GM04504 (cell line): ENCODE measurements at regions not wholly inside any gene's neighbourhood (a gene's known extent, or its start where the extent isn't known, plus 50 kb on each side); places are given as distances from the start of the nearest gene placed in this dataset.

ENCODE experiments used
- DNase-seq: peaks from one replicate; pipeline ENCODE4 v3.0.0-alpha.2; 2012; ENCODE audit warnings: low read depth

DNA sequence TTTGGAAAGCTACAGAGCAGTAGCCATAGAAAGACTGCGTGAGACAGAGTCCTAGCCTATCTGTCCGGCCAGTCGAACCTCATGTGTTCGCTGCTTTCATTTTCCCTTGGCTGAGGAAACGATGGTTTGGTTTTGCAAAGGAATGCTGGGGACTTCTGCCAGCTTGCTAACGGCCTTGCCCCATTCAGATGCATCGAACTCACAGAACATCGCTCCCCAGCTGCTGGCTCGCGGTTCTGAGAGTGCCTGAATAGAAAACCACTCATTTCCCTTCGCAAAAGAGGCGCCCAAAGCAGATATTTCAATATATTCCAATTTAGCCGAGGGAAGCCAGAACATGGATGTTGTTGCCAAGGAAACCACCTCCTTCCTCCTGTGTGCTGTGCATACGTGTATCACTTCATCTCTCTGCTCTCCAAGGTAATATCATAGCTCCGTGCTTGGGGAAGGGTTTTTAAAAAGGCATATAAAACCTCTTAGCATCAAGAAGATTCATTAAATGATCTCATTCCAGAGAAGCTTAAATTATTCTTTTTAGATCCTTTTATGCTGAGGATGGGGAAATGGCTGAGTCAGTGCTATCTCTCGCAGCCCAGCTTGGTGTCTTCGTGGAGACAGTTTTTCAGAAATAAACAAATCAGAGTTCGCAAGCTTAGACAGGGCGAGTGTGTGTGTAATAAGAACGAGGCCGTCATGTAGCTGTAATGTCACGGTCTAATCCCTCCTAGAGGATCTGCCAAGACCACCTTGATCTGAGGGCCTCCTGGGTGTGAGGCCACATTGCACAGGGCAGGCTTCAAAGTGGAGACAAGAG lies 215.2 kb downstream of the RPS24 start:
- DNase-seq = peak; percentile 90

DNA sequence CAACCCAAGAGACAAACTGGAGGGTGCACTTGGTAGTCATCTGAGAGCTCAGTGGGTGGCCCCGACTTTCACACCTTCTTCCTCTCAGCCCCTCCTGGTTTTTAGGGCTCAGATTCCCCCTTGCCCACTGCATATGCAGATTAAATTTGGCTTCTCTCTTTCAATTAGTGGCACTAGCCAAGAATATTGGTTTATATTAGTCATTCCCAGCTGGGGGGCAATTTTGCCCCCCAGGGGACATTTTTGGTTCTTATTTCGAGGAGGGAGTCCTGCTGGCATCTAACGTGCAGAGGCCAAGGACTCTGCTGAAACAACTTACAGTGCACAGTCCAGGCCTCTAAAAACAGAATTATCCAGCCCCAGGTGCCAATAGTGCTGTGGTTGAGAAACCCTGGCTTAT lies 216.0 kb downstream of the RPS24 start:
- no peak for DNase-seq

DNA sequence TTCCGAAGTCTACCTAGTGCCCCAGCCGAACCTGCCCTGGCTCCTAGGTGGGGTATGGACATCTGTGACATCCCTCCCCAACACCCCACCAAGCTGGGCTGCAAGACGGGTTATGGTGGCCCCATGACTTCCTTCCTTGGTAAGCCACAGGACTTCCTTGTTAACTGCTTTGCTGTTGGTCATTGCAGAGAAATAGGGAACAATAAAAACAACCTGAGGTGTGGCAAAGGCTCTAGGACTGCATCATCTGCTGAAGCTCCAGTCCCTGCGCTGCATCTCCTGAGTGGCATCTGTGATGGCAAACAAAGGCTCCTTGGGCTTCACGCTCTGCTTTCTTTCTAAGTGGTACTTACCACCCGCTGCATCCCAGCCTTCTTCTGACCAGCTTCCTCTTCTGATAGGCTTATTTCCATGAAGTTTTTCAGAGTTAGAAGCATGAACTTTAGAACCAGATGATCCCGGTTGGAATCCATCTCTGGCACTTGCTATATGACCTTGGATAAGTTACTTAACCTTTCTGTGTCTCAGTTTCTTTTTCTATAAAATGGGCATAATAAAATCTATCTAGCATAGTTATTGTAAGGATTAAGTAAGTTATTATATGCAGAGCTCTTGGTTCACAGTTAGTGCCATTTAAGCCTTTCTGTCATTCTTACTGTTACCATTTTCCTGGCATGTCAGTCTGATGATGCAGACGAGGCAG lies 216.8 kb downstream of the RPS24 start:
- DNase-seq = no peak

DNA sequence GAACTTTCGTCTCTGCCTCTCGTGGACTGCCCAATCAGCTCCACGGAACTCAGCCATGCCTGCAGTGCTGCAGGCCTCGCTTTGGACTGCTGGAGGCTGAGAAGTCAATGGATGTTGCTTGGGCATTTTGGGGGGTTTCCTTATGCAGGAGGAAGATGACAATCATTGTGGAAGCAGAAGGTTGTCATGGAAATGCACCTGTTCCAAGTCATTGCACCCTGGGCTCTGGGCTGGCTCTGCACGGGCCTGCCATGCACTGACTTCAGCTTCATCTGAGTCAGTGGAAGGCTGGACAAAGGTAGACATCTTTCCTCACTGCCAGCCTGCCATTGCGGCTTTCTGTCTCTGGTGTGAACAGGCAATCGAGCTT lies 217.3 kb downstream of the RPS24 start:
- DNase-seq = no peak

DNA sequence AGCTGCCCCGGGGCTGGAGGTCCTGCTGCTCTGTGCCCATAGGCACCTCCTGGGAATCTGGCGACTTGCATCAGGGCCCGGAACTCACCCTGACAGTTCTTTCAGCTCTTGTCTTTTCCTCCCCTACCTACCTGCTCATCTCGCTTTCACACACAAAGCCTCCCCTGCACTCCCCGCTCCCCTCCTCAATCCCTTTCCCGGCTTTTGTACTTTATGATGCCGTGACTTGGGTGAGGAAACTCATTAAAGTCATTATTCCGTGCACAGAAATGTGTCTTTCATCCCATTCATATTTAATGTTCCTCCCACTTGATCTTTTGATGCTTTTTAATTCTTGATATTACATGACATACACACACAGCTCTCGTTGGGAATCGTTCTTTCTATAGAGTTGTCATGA lies 218.6 kb downstream of the RPS24 start:
- no peak for DNase-seq

DNA sequence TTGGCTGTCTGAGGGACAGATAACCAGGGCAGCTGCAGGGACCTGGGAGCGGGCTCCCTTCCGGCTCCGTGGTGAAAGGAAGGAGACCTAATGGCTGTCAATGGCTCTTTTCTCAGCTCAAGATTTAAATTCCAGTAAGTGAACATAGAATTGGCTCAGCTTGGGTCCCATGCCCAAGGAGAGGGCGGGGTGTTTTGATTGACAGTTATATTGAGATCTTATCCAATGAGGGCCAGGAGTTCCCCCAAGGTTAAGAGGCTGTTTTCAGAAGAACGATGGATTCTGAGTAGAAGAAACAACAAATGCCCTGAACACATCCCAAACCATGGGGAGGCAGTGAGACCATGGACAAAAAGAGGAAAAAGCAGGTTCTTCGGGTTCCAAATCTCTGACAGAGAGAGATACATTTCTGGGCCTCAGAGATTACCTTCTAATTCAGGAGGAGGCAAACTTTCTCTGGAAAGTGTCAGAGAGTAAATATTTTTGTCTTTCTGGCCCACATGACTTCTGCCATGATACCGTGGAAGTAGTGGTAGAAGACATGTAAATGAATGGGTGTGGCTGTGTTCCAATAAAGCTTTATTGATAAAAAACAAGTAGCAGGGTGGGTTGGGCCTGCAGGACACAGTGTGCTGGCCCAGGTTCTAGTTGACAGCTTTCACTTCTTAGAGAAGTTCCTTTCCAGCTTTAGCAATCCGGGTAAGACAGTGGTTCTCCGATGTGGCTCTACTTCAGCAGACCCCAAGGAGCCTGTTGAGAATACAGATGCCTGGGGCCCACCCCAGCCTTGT lies 219.6 kb downstream of the RPS24 start:
- DNase-seq = no peak

DNA sequence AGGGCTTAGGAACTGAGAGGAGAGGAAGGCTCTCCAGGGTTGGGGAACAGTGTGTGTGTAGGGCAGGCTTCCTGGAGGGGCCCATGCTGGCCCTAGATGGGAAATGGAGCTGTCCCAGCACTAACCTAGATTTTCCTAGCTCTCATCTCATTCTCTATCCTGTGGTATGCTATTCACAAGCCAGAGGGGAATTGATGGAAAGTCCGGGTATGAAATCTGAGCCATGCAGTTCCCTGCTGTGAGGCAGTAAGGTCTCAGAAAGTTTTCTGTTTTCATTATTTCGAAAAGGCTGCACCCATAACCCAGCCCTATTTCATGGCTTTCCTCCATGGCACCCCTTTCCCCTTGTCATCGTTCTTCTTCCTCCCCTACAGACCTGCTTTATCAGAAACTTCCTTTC lies 220.3 kb downstream of the RPS24 start:
- DNase-seq = no peak

DNA sequence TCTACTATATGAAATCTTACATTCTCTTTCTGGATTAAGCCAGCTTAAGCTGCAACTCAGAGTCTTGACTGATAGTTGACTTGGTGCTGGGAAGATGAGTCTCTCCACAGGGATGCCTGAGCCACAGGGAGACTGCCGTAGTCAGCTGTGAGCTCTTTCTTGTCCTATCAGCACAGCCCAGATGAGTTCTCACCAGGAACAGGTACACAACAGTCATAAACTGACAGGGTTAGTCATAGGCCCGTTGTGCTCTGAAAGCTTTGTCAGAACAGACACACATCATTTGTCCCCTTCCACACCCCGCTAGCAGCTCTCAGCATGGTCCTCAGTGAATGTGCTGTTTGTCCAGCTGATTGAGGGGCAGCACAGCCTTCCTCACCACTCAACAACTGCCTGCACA lies 221.6 kb downstream of the RPS24 start:
- no peak for DNase-seq

DNA sequence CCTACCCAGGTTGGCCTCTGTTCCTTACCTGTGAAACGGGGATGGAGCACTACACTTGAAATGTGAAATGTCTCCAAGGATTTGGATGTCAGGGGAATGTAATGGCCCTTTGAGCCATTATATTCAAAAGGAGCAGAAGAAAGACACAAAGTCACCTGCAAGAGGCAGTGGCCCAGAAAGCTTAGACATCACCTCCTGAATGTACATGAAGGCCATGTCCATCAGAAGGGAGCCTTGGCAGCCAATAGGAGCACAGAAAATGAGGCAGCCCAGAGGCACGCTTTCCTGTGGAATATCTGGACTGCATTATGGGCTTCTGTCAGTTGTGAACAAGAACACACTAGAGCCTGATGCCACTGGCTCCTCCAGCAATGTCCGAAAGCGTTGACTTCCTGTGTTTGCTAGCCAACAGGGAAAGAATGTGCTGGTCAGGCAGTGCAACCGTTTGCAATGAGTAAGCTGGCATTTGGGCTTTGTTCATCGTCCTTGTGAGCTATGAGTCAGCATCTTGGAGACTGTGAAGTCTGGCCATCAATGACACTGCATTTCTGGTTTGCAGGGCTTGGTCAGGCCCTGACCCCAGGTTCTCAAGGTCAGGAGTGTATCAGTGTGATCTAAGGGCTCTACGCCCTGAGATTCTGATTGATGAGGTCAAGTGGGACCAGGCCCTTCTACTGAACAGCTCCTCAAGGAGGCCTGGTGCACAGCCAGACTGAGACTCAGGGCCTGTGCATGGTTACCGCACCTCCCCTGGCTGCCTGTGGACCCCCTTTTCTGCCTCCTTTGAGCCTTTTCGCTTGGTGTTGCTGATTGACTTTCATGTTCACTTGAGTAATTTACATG lies 222.4 kb downstream of the RPS24 start:
- peak; percentile 99 for DNase-seq

DNA sequence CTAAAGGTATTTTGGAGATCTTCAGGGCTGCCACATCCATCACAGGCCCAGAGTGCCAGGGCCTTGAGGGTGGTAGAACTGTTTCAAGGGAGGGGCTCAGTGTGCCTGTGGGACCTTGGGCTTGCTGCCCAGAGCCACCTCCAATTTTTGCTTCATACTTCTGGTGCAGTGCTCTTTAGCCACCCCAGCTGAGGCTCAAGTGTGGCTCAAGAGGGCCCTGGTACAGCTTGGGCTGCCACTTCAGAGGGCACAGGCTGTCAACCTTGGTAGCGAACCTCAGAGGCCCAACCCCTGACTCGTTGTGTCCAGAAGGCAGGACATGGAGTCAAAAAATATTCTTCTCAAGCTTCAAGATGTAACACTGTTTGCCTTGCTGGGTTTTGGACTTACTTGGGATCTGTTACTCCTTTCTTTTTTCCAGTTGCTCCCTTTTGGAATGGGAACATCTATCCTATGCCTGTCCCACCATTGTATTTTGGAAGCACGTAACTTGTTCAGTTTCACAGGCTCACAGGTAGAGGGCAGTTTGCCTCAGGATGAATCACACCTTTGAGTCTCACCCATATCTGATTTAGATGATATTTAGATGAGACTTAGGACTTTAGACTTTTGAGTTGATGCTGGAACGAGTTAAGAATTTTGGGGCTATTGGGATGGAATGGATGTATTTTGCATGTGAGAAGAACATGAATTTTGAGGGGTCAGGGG lies 224.8 kb downstream of the RPS24 start:
- DNase-seq = no peak

DNA sequence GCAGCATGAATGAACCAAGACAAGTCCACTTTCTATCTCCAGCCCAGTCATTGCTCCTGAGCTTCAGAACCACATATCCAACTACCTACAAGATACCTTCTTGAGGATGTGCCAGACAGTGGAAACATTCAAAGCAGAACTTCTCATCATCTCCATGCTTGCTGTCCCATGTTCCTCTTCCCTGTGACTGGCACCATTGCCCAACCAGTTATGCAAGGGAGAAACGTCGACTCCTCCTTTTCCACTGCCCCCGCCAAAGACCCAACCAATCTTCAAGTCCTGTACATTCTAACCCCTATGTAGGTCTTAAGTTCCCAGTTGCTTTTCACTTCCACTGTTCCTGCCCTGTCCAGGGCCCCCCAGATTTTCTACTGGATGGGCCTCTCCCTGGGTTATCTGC lies 225.7 kb downstream of the RPS24 start:
- no peak for DNase-seq

DNA sequence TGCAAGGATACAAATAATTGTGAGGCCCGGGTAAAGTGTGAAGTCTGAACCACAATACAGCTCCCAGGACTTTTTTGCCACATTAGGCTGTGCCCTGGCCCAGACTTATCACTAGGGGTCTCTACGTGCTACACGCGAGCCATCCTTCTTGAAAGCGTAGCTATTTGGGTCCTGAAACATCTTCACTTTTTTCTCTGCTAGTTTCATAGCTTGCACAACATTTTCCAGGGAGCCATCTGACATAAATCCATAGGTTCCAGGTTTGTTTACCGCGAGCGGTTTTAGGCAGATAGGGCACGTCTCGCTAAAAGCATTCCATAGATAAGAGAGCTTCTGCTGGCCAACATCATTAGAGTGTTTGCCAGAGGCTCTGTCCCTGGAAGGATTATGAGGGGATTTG lies 226.5 kb downstream of the RPS24 start:
- no peak for DNase-seq

DNA sequence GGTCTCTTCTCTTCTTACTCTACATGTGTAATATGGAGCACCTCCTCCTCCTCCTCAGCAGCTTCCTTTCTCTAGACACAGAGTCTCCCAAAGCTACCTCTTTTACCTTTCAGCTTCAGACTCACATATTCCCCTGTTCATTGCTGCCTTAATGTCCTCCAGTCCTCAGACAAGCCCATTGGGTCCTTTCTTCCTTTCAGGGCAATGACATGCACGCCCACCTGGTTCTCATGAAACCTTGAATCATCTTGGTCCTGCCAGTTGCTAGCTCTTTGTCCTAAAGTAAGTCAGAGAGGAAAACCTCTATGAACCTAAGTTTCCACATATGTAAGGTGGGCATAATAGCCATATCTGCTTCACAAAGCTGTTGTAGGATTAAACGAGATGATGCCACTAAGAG lies 227.0 kb downstream of the RPS24 start:
- no peak for DNase-seq

DNA sequence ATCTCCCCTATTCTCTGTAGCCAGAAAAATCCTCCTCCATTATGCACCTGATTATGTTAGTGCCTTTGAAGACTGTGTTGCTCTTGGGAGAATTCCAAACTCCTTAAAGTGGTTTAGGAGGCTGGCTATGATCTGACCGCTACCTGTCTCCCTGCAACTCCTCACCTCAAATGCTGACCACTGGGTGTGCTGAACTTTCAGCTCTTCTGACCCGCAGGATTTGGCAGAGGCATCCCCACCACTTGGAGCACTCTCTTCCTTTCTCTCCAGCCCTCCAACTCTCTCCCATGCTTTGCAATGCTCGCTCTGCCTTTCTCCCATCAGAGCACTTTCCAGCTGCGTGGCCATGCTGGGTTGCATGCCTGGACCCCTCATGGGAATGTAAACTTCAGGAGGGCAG lies 227.6 kb downstream of the RPS24 start:
- no peak for DNase-seq

DNA sequence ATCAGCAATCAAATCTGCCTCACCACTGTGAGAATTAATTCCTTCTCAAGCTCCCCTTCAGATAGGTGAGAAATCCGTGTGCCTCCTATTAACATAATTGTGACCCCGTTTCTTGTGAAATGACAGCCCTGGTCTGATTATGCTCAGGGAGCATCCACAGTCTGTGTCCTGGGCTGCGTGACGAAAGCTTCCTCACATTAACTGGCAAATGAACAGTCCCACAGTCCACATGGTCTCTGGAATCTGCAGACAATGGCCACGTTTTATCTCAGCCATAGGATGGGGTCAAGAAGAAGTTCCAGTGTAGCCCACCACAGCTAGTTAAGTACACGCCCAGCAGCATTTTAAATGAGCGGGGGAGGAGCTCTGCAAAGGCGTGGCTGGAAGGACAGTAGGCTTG lies 229.2 kb downstream of the RPS24 start:
- no peak for DNase-seq

DNA sequence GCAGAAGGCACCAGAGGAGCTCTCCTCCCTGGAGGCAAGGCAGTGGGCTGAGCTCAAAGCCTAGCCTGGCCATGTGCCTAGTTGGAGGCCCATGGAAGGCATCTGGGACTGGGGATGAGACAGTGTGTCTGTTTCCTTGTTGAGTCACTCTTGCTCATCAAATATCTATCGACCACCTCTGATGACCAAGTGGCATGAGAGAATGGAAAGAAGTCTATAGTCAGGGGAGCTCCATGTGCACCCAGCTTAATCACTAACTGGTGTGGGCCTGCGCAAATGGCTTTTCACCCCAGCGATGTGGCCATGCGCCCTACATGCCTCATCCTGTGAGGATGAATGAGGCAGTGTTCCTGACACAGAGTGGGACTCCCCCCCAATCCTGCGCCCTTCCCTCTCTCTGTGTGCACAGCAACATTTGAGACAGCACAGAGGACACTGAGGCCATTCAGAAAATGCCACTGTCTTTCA lies 229.9 kb downstream of the RPS24 start:
- peak; percentile 86 for DNase-seq

DNA sequence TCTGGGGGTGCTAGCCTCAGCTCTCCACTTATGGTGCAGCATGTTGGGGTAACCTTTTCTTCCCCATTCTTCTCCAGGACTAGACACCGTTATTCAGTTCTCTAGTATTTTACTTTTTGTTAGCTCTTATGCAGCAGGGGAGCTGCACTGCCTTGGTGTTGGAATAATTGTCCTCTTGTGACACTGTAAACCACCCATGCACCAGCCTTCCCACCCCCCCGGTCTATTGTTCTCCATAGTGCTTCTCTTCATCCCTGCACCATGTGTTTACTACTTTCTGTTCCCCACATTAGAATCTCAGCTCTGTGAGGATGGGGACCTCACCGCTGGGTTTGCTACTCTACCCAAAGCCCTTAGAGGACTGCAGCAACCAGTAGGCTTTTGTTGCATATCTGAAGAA lies 230.7 kb downstream of the RPS24 start:
- no peak for DNase-seq

DNA sequence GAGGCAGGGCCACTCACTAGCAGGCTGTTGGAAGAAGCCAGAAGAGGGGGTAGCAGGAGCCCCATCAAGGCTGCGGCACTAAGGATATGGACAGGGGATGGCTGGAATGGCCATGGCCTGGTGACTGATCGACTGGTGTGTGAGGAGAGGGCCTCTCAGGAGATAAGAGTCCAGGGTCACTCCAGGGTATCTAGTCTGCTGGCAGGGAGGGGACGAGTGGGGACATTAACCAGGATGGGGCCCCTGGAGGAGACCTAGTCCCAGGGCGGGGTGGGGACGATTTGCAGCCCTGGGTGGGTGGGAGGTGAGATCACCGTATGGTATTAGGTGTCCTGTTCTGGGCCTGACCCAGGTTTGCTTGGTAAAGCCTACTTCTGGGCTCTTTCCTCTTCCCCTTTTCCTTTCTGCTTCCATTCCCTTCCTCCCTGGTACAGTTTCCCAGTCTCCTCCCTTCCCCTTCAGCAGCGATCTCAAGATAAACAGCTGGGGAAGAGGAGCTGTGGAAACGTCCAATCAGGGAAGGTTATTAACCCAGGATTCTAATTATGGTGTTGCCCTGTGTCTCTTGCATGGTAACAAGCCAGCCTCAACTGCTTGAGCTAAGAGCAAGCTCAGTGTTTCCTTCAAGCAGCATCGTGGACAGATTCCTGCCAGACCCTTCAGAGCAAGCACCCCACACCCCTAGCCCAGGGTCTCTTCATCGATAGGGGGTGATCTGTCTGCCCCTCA lies 233.2 kb downstream of the RPS24 start:
- peak; percentile 18 for DNase-seq

DNA sequence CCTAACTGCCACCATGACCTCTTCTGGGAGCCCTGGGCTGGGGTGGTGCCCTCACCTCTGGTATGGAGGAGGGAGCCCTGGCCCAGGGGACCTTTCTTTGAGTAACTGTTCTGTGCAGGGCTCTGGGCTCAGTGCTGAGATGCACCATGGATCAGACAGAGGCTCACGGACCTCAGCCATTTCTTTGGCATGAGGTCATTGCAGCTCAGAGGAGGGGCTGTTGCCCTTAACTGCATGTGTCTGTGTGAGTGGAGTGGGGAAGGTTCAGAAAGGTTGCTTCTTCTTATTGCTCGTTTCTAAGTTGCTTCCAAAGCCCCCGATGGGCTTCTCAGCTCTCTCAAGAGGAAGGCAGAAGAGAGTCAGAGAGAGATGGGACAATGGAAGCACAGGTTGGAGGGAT lies 233.9 kb downstream of the RPS24 start:
- peak; percentile 25 for DNase-seq

DNA sequence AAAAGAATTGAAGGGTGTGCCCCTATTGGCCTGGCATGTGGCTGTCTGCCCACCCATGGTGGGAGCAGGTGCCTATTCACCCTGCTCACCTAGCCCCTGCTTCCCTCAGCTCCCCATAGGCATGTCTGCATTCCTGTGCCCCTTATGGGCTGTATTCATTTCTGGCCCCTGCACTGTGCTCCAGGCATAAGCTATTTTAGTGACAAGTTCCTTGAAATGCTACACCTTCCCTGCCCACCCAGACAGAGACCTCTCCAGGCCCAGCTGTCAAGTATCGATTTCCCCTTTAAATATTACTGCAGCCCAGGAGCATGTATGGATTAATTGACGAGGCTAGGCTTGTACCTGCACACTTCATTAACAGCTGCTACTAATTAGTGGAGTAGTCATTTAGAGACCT lies 235.4 kb downstream of the RPS24 start:
- DNase-seq = no peak

DNA sequence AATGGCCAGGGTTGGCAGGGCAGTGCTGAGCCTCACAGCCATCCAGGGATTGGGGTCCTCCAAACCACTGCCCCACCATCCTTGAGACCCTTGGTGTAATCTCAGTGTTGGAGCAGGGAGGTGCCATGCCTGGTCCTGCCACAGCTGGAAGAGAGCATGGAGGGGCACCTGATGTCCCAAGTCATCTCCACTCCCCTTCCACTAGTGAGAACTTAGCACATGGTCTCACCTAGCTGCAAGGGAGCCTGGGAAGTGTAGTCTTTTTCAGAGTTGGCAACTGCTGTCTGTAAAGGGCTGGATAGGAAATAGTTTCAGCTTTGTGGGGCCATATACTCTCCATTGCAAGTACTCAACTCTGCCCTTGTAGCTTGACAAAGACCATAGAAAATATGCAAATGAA lies 238.7 kb downstream of the RPS24 start:
- no peak for DNase-seq
